ENCODE measurements at regions not wholly inside any gene's neighbourhood (a gene's known extent, or its start where the extent isn't known, plus 50 kb on each side); places are given as distances from the start of the nearest gene placed in this dataset.

GRCh38 chr7:110050785-110051184, 1040.1 kb upstream of the LRRN3 start:
- Histone ChIP-seq H3K27me3 (no peaks in the 10 kb centered on the region), H3K9me3 (no peaks in the 10 kb centered on the region), H3K4me1 (no peaks in the 10 kb centered on the region), H3K4me3 (no peak overlapping the region), H3K36me3 (replicated peaks in 1 of 2; ENCODE audit: insufficient read depth in 1 of 2, low read depth in 2 of 2) (no peaks in the 10 kb centered on the region), H3K27ac (no peak overlapping the region)
- 49 to 54% methylated on average over 2 of the region's 2 CpGs for WGBS, 2 donors
- intact Hi-C loops (cut with DNase I): no loop called here
- TF ChIP-seq, protein P1, sequence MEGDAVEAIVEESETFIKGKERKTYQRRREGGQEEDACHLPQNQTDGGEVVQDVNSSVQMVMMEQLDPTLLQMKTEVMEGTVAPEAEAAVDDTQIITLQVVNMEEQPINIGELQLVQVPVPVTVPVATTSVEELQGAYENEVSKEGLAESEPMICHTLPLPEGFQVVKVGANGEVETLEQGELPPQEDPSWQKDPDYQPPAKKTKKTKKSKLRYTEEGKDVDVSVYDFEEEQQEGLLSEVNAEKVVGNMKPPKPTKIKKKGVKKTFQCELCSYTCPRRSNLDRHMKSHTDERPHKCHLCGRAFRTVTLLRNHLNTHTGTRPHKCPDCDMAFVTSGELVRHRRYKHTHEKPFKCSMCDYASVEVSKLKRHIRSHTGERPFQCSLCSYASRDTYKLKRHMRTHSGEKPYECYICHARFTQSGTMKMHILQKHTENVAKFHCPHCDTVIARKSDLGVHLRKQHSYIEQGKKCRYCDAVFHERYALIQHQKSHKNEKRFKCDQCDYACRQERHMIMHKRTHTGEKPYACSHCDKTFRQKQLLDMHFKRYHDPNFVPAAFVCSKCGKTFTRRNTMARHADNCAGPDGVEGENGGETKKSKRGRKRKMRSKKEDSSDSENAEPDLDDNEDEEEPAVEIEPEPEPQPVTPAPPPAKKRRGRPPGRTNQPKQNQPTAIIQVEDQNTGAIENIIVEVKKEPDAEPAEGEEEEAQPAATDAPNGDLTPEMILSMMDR (IDR thresholded peaks at IDR 0.05): no peak
- TF ChIP-seq POLR2A (IDR thresholded peaks at IDR 0.05): no peak
- ATAC-seq (no peak), DNase-seq (no peak)

- intact Hi-C loops (cut with DNase I): no loop called here
- no peak for DNase-seq
- H3K9me3 ChIP-seq: no peaks in the 10 kb centered on the region
- H3K4me1 ChIP-seq: no peaks in the 10 kb centered on the region
- H3K27me3 ChIP-seq: no peaks in the 10 kb centered on the region
- 60 to 74% methylated on average over 2 of the region's 2 CpGs for WGBS, 2 donors
- no peak overlapping the region for H3K27ac ChIP-seq
- no peak overlapping the region for H3K4me3 ChIP-seq
- no peak for ATAC-seq
- no peaks in the 10 kb centered on the region for H3K36me3 ChIP-seq (replicated peaks in 1 of 2; ENCODE audit: insufficient read depth in 1 of 2, low read depth in 2 of 2)
- TF ChIP-seq POLR2A (IDR thresholded peaks at IDR 0.05): no peak
- TF ChIP-seq, protein P1 (IDR thresholded peaks at IDR 0.05): no peak
These were observed 1039.6 kb upstream of the LRRN3 start for GRCh38 chr7:110051372-110051771.

- 86 to 91% methylated on average over 3 of the region's 3 CpGs for WGBS, 2 donors
- Histone ChIP-seq H3K4me1 (no peaks in the 10 kb centered on the region), H3K9me3 (no peaks in the 10 kb centered on the region), H3K27me3 (no peaks in the 10 kb centered on the region), H3K27ac (no peak overlapping the region), H3K4me3 (no peak overlapping the region), H3K36me3 (replicated peaks in 1 of 2; ENCODE audit: insufficient read depth in 1 of 2, low read depth in 2 of 2) (no peaks in the 10 kb centered on the region)
- no peak for ATAC-seq
- DNase-seq: no peak
- intact Hi-C loops (cut with DNase I): no loop called here
- TF ChIP-seq POLR2A (IDR thresholded peaks at IDR 0.05): no peak
- TF ChIP-seq, protein P1 (IDR thresholded peaks at IDR 0.05): no peak
These were observed 1034.6 kb upstream of the LRRN3 start for GRCh38 chr7:110056331-110056730.

DNA sequence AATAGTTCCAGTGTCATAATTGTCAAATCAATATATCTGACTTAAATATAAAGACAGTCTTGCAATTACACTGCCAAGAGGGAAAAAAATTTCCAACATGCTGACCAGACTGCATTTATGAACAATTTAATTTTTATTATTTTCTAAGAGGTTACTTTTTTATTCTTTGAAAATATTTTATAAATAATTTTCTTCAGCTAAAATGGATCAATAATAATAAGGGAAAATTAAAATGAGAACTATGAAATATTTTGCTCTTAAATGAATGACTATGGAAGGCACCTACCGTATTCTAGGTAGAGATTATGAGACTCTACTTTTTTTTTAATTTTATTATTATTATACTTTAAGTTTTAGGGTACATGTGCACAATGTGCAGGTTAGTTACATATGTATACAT, 1032.5 kb upstream of the LRRN3 start:
- H3K4me3 ChIP-seq: no peak overlapping the region
- H3K9me3 ChIP-seq: no peaks in the 10 kb centered on the region
- intact Hi-C loops (cut with DNase I): no loop called here
- H3K4me1 ChIP-seq: no peaks in the 10 kb centered on the region
- 56 to 69% methylated on average over 1 of the region's 1 CpG for WGBS, 2 donors
- TF ChIP-seq POLR2A (IDR thresholded peaks at IDR 0.05): no peak
- TF ChIP-seq, protein P1 (IDR thresholded peaks at IDR 0.05): no peak
- DNase-seq (no peak), ATAC-seq (no peak)
- no peaks in the 10 kb centered on the region for H3K27me3 ChIP-seq
- no peaks in the 10 kb centered on the region for H3K36me3 ChIP-seq (replicated peaks in 1 of 2; ENCODE audit: insufficient read depth in 1 of 2, low read depth in 2 of 2)
- H3K27ac ChIP-seq: no peak overlapping the region

DNA sequence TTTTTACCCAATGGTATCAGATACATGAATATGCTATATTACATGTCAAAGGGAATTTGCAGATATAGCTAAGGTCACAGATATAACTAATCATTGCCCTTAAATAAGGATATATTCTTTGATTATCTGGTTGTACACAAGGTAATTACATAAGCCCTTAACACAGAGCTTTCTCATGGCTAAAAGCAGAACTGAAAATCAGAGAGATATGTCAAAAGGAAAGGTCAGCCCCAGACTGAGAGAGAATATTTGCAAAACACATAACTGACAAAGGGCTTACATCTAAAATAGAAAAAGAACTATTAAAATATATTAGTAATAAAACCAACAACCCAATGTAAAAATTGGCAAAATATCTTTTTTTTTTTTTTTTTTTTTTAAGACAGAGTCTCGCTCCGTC, 1029.5 kb upstream of the LRRN3 start:
- Histone ChIP-seq H3K4me3 (no peak overlapping the region), H3K36me3 (replicated peaks in 1 of 2; ENCODE audit: insufficient read depth in 1 of 2, low read depth in 2 of 2) (no peaks in the 10 kb centered on the region), H3K9me3 (no peaks in the 10 kb centered on the region), H3K27me3 (no peaks in the 10 kb centered on the region), H3K27ac (no peak overlapping the region), H3K4me1 (no peaks in the 10 kb centered on the region)
- 90 to 100% methylated on average over 2 of the region's 2 CpGs for WGBS, 2 donors
- intact Hi-C loops (cut with DNase I): no loop called here
- TF ChIP-seq, protein P1 (IDR thresholded peaks at IDR 0.05): no peak
- TF ChIP-seq POLR2A (IDR thresholded peaks at IDR 0.05): no peak
- DNase-seq: no peak
- no peak for ATAC-seq

Measured in body of pancreas (tissue), 4 donors.